OCI-LY1 (cell line): ENCODE measurements at regions not wholly inside any gene's neighbourhood (a gene's known extent, or its start where the extent isn't known, plus 50 kb on each side); places are given as distances from the start of the nearest gene placed in this dataset.

ENCODE experiments used
- EZH2 ChIP-seq: fragments of 200-600 bp; sonication (generic), shearing (Covaris generic); IDR thresholded peaks from 2 replicates; pipeline ENCODE4 v1.8.0; 2017; ENCODE audit warnings: borderline replicate concordance, mixed run types, mild to moderate bottlenecking, antibody characterized with exemption, low read length, moderate library complexity, mixed read lengths
- TF ChIP-seq, protein P1 (sequence below): fragments of 200-600 bp; sonication (generic), shearing (Covaris generic); IDR thresholded peaks from 2 replicates; pipeline ENCODE4 v1.5.1; 2017; ENCODE audit warnings: mild to moderate bottlenecking, antibody characterized with exemption, low read length, moderate library complexity, mixed read lengths

DNA sequence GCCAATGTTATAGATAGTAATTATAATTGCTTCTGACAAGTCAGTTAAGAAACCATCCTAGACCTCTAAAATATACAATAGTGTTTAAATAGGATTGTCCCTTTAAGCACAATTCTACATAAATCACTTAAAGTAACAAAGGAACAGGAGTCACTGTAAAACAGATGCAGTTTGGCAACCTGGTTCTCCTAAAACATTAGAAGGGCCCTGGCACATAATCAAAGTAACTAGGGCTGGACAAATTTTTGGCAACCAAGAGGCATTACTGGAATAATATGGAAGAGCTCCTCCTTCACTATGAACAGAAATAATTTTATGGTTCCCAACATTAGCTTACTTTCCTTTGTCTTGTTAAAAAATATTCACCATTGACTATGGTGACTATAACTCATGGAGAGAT is 75.0 kb upstream of the CCDC160 start:
- TF ChIP-seq, protein P1, sequence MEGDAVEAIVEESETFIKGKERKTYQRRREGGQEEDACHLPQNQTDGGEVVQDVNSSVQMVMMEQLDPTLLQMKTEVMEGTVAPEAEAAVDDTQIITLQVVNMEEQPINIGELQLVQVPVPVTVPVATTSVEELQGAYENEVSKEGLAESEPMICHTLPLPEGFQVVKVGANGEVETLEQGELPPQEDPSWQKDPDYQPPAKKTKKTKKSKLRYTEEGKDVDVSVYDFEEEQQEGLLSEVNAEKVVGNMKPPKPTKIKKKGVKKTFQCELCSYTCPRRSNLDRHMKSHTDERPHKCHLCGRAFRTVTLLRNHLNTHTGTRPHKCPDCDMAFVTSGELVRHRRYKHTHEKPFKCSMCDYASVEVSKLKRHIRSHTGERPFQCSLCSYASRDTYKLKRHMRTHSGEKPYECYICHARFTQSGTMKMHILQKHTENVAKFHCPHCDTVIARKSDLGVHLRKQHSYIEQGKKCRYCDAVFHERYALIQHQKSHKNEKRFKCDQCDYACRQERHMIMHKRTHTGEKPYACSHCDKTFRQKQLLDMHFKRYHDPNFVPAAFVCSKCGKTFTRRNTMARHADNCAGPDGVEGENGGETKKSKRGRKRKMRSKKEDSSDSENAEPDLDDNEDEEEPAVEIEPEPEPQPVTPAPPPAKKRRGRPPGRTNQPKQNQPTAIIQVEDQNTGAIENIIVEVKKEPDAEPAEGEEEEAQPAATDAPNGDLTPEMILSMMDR: no peak
- no peak for TF ChIP-seq EZH2
